Transverse colon (tissue), 4 donors: ENCODE measurements at regions not wholly inside any gene's neighbourhood (a gene's known extent, or its start where the extent isn't known, plus 50 kb on each side); places are given as distances from the start of the nearest gene placed in this dataset.

Source experiments
- DNase-seq: peaks from one replicate; pipeline ENCODE4 v3.0.0-alpha.2; 2019
- H3K27ac ChIP-seq, 4 donors: fragments of 200-600 bp; sonication (generic); 2 replicates each; pipeline ENCODE4 v1.5.1; 2016 to 2018; ENCODE audit warnings: inconsistent platforms in 4 of 4
- H3K27me3 ChIP-seq: fragments of 200-600 bp; sonication (generic); 2 replicates; pipeline ENCODE4 v1.5.1; 2017; ENCODE audit warnings: inconsistent platforms
- H3K36me3 ChIP-seq, 4 donors: fragments of 200-600 bp; sonication (generic); 2 replicates each; pipeline ENCODE4 v1.5.1; 2017 to 2019; ENCODE audit warnings: inconsistent platforms in 4 of 4
- H3K4me1 ChIP-seq, 4 donors: fragments of 200-600 bp; sonication (generic); 2 replicates each; pipeline ENCODE4 v1.5.1; 2017 to 2020; ENCODE audit warnings: inconsistent platforms in 4 of 4
- H3K4me3 ChIP-seq, 4 donors: fragments of 200-600 bp; sonication (generic); 1 replicate in 1 of 4; 2 replicates in 3 of 4; pipeline versions ENCODE4 v1.5.1 to v1.6.1; 2017 to 2019; ENCODE audit warnings: inconsistent platforms in 4 of 4
- H3K9me3 ChIP-seq, 2 donors: fragments of 200-600 bp; sonication (generic); 2 replicates each; pipeline ENCODE4 v1.5.1; 2017 to 2019; ENCODE audit warnings: inconsistent platforms in 2 of 2
- CTCF ChIP-seq, 5 experiments: fragments of 200-600 bp in 3 of 5; fragments of 450-650 bp in 2 of 5; sonication (generic) in 3 of 5; IDR thresholded peaks; 1 replicate in 2 of 5; 2 replicates in 3 of 5; pipeline ENCODE4 v1.5.1; 2016 to 2017; ENCODE audit warnings: antibody characterized with exemption in 5 of 5, inconsistent platforms in 3 of 5, mild to moderate bottlenecking in 2 of 5, moderate library complexity in 1 of 5
- EP300 ChIP-seq: sonication (generic); formaldehyde crosslinking; IDR thresholded peaks from one replicate; pipeline ENCODE4 v1.6.1; 2017; ENCODE audit warnings: antibody characterized with exemption, low read depth
- POLR2A ChIP-seq: fragments of 450-650 bp; IDR thresholded peaks from one replicate; pipeline ENCODE4 v1.6.1; 2016; ENCODE audit warnings: antibody characterized with exemption, mild to moderate bottlenecking, moderate library complexity
- POLR2AphosphoS5 ChIP-seq, 3 donors: sonication (generic); formaldehyde crosslinking; IDR thresholded peaks; one replicate each; pipeline ENCODE4 v1.6.1; 2016; ENCODE audit warnings: antibody characterized with exemption in 3 of 3
- WGBS, 2 donors: methylation state at CpG; one replicate each; pipeline ENCODE4 v1.1.5; 2018; ENCODE audit warnings: low coverage in 1 of 2; 5-methylcytosine and 5-hydroxymethylcytosine counted together
- in situ Hi-C, 4 donors: fragments of 200-750 bp; cut with MboI; loops; one replicate each; pipeline versions ENCODE4 v1.15.0 to v1.15.1; 2017; ENCODE audit warnings: low sequenced_read_pairs in 3 of 4, low pct_ligation_motif_present in 1 of 4, low pct_unique_long_range_greater_than_20kb in 1 of 4
- intact Hi-C: fragments of 100-400 bp; cut with DNase I; formaldehyde crosslinking; loops from one replicate; pipeline ENCODE4 v1.15.1; 2023; ENCODE audit warnings: low total_unique reads

GRCh38 chr22:48505891-48506290, 1321.8 kb downstream of the BRD1 start:
- H3K27ac ChIP-seq, result no peak overlapping the region
- no peaks in the 10 kb centered on the region for H3K27me3 ChIP-seq
- WGBS, 2 donors, result 69% methylated on average over 8 of the region's 8 CpGs; no CpG with 5 or more reads in 1 of the 2 donors
- in situ Hi-C loops, result no loop called here
- no peaks in the 10 kb centered on the region for H3K9me3 ChIP-seq
- no peaks in the 10 kb centered on the region for H3K36me3 ChIP-seq
- DNase-seq, result no peak
- H3K4me1 ChIP-seq, result no peaks in the 10 kb centered on the region
- H3K4me3 ChIP-seq, result no peak overlapping the region
- intact Hi-C loops, result no loop called here
- no peak for TF ChIP-seq CTCF (IDR thresholded peaks at IDR 0.05)
- TF ChIP-seq EP300, result no peak
- TF ChIP-seq POLR2AphosphoS5 (IDR thresholded peaks at IDR 0.05), result no peak
- TF ChIP-seq POLR2A, result no peak

- Histone ChIP-seq H3K4me3 (no peak overlapping the region), H3K27me3 (no peaks in the 10 kb centered on the region), H3K4me1 (no peaks in the 10 kb centered on the region), H3K9me3 (no peaks in the 10 kb centered on the region), H3K36me3 (no peaks in the 10 kb centered on the region), H3K27ac (no peak overlapping the region)
- TF ChIP-seq POLR2AphosphoS5 (IDR thresholded peaks at IDR 0.05) (no peak), EP300 (no peak), CTCF (IDR thresholded peaks at IDR 0.05) (no peak), POLR2A (no peak)
- in situ Hi-C loops (no loop called here), intact Hi-C loops (no loop called here)
- WGBS, 2 donors, result 72% methylated on average over 5 of the region's 7 CpGs; no CpG with 5 or more reads in 1 of the 2 donors
- no peak for DNase-seq
Observed at GRCh38 chr22:48504519-48505140, 1323.0 kb downstream of the BRD1 start.

GRCh38 chr22:48503876-48504275, 1323.8 kb downstream of the BRD1 start:
- Histone ChIP-seq H3K36me3 (no peaks in the 10 kb centered on the region), H3K4me3 (no peak overlapping the region), H3K4me1 (no peaks in the 10 kb centered on the region), H3K27me3 (no peaks in the 10 kb centered on the region), H3K9me3 (no peaks in the 10 kb centered on the region), H3K27ac (no peak overlapping the region)
- in situ Hi-C loops, result no loop called here
- no peak for DNase-seq
- intact Hi-C loops, result no loop called here
- WGBS, 2 donors, result 66% methylated on average over 4 of the region's 9 CpGs; no CpG with 5 or more reads in 1 of the 2 donors
- TF ChIP-seq POLR2A (no peak), CTCF (IDR thresholded peaks at IDR 0.05) (no peak), POLR2AphosphoS5 (IDR thresholded peaks at IDR 0.05) (no peak), EP300 (no peak)

GRCh38 chr22:48503035-48503625, 1324.5 kb downstream of the BRD1 start:
- no peaks in the 10 kb centered on the region for H3K27me3 ChIP-seq
- 76 to 78% methylated on average over 1 to 13 of the region's 13 CpGs for WGBS, 2 donors
- in situ Hi-C loops, result no loop called here
- no peaks in the 10 kb centered on the region for H3K36me3 ChIP-seq
- intact Hi-C loops, result no loop called here
- no peaks in the 10 kb centered on the region for H3K9me3 ChIP-seq
- no peaks in the 10 kb centered on the region for H3K4me1 ChIP-seq
- no peak for DNase-seq
- TF ChIP-seq CTCF (IDR thresholded peaks at IDR 0.05), result no peak
- TF ChIP-seq POLR2A, result no peak
- TF ChIP-seq POLR2AphosphoS5 (IDR thresholded peaks at IDR 0.05), result no peak
- no peak for TF ChIP-seq EP300
- no peak overlapping the region for H3K4me3 ChIP-seq
- no peak overlapping the region for H3K27ac ChIP-seq
